NCI-H1092 treated with DMSO at 0.1 percent for 48 hours (cell line): ENCODE measurements at regions not wholly inside any gene's neighbourhood (a gene's known extent, or its start where the extent isn't known, plus 50 kb on each side); places are given as distances from the start of the nearest gene placed in this dataset.
"Not testable (repeated sequence)": the region's sequence is repeated elsewhere in the genome, so short reads cannot be mapped to it uniquely, and the experiment has no call there.

Experiments used
- DNase-seq: peaks from one replicate; lab custom pipeline; 2025; lab: John Stamatoyannopoulos, UW

- DNase-seq = no peak
These were observed 54.8 kb downstream of the OTUD1 start for GRCh38 chr10:23493711-23494110.

GRCh38 chr10:23496727-23497126 is 57.9 kb downstream of the OTUD1 start:
- DNase-seq = no peak

- DNase-seq = no peak
These were observed 60.7 kb downstream of the OTUD1 start for GRCh38 chr10:23499372-23500132.

- peak; percentile 8 for DNase-seq
These were observed 67.1 kb downstream of the OTUD1 start for GRCh38 chr10:23505797-23506465.

GRCh38 chr10:23512355-23513058 is 73.6 kb downstream of the OTUD1 start:
- no peak for DNase-seq

GRCh38 chr10:23513621-23514020 is 74.7 kb downstream of the OTUD1 start:
- DNase-seq = not testable (repeated sequence)

GRCh38 chr10:23514321-23514720 is 75.4 kb downstream of the OTUD1 start:
- DNase-seq = no peak

- DNase-seq = no peak
These were observed 77.7 kb downstream of the OTUD1 start for GRCh38 chr10:23516530-23516929.

GRCh38 chr10:23517155-23517554 is 78.3 kb downstream of the OTUD1 start:
- DNase-seq = no peak

GRCh38 chr10:23521735-23522134 is 82.9 kb downstream of the OTUD1 start:
- DNase-seq = no peak

GRCh38 chr10:23522345-23522744 is 83.5 kb downstream of the OTUD1 start:
- DNase-seq = no peak

GRCh38 chr10:23523251-23523650 is 84.4 kb downstream of the OTUD1 start:
- no peak for DNase-seq

- DNase-seq = peak; percentile 6
These were observed 86.5 kb downstream of the OTUD1 start for GRCh38 chr10:23525406-23525805.

GRCh38 chr10:23528419-23528818 is 89.5 kb downstream of the OTUD1 start:
- no peak for DNase-seq

GRCh38 chr10:23529625-23530024 is 90.8 kb downstream of the OTUD1 start:
- no peak for DNase-seq

GRCh38 chr10:23530079-23530478 is 91.2 kb downstream of the OTUD1 start:
- DNase-seq = no peak

- no peak for DNase-seq
These were observed 94.3 kb downstream of the OTUD1 start for GRCh38 chr10:23533212-23533611.

- no peak for DNase-seq
These were observed 95.5 kb downstream of the OTUD1 start for GRCh38 chr10:23534326-23534725.

- DNase-seq = no peak
These were observed 95.9 kb downstream of the OTUD1 start for GRCh38 chr10:23534761-23535160.

- DNase-seq = no peak
These were observed 96.5 kb downstream of the OTUD1 start for GRCh38 chr10:23535381-23535780.

- DNase-seq = no peak
These were observed 100.1 kb downstream of the OTUD1 start for GRCh38 chr10:23538968-23539367.

GRCh38 chr10:23540401-23541030 is 101.6 kb downstream of the OTUD1 start:
- no peak for DNase-seq
